ENCODE measurements at regions not wholly inside any gene's neighbourhood (a gene's known extent, or its start where the extent isn't known, plus 50 kb on each side); places are given as distances from the start of the nearest gene placed in this dataset.

DNA sequence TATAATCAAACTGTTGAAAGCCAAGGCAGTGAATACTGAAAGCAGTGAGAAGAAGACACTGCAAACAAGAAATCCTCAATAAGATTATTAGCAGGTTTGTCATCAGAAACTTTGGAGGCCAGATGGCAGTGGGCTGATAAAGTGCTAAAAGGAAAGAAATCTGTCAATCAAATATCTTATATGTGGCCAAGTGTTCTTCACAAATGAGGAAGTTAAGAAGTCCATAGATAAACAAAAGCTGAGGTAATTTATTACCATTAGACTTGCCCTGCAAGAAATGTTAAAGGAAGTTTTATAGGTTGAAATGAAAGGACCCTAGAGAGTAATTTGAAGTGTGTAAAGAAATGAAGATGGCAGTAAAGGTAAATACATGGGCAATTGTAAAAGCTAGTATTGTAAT is 586.6 kb downstream of the RAPGEF2 start:
- TF ChIP-seq POLR2A (IDR thresholded peaks at IDR 0.05; ENCODE audit: low read length) (no peak), GATA1 (IDR thresholded peaks at IDR 0.05; ENCODE audit: low read depth, low read length) (no peak)

All from erythroblast (primary cell).